ENCODE measurements at regions not wholly inside any gene's neighbourhood (a gene's known extent, or its start where the extent isn't known, plus 50 kb on each side); places are given as distances from the start of the nearest gene placed in this dataset.
"Not testable (repeated sequence)": the region's sequence is repeated elsewhere in the genome, so short reads cannot be mapped to it uniquely, and the experiment has no call there.

DNA sequence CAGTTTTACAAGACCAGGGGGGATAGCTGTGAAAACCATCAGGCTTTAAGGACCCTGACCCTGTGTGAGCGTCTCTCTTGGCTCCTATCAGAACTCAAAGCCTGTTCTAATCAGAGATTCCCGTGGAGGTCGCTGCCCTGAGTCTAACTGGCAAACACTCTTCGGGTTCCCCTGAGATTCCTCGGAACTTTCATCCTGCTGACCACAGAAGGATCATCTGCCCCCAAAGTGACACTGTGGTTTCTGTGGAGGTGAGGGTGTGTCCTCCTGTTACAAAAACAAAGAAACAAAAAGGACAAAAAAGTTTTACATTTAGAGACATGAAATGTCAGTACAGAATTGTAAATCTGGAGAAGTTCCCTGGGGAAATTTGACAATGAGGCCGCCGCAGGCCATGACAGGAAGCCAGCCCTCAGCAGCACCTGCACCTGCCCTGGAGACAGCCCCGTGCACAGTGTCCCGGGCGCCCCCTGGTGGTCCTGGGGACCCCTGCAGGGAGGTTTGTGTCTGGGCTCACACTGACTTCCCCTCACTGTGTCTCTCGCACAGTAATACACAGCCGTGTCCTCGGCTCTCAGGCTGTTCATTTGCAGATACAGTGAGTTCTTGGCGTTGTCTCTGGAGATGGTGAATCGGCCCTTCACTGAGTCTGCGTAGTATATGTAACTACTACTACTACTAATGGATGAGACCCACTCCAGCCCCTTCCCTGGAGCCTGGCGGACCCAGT is 708.3 kb downstream of the TMEM121 start:
- DNase-seq (ENCODE audit: low read depth in 2 of 2) = not testable (repeated sequence)

DNA sequence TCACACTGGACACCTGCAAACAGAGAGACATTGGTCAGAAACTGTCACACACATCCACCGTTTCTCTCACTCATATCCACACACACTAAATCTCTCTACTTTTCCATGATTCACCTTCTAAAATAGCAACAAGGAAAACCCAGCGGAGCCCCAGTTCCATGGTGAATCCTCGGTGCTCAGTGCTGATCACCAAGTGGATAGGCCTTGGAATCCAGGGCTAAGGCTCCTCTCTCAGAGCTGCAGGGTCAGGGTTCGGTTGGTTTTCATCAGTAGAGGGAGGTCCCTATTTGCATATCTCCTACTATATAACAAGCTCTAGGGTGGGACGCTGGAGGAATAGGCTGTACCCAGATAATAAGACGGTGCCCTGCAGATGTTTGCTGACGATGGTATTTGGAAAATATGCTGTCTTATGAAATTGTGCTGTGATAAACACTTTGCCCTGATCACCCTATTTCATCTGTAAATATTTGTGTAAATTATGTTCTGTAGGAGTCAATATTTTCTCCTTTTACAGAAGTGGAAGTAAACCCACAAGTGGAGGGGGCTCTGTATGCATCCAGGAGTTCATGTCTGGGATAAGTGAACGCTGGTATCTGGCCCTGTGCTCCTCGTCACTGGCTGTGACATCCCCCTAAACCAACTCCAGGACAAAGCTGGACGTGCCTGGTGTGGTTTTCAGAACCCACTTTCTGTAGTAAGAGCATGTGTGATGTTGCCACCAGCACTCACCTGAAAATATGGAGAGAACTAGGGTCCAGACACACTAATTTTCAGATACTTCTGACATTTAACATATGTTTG is 709.2 kb downstream of the TMEM121 start:
- DNase-seq (ENCODE audit: low read depth in 2 of 2) = no peak

GRCh38 chr14:106248321-106249192 is 722.2 kb downstream of the TMEM121 start:
- no peak for DNase-seq (ENCODE audit: low read depth in 2 of 2)

GRCh38 chr14:106253995-106254394 is 727.6 kb downstream of the TMEM121 start:
- DNase-seq (ENCODE audit: low read depth in 2 of 2) = not testable (repeated sequence)

- peak; percentile 72 to 75 for DNase-seq (ENCODE audit: low read depth in 2 of 2)
These were observed 731.2 kb downstream of the TMEM121 start for GRCh38 chr14:106257569-106257994.

GRCh38 chr14:106268013-106268727 is 741.8 kb downstream of the TMEM121 start:
- peak; percentile 66 to 88 for DNase-seq (ENCODE audit: low read depth in 2 of 2)

DNA sequence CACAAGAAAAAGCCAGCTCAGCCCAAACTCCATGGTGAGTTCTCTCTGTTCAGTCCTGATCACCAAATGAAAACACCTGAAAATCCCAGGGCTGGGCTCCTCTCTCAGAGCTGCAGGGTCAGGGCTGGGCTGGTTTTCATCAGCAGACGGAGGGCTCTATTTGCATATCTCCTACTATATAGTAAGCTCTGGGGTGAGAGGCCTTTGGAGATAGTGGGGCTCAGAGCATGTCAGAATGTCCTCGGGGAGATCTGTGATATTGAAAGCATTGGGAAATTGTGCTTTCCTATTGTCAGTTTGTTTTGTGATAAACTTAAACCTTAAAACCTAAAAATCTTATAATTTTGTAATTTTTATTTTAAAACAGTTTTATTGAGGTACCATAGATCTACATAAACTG is 742.6 kb downstream of the TMEM121 start:
- DNase-seq (ENCODE audit: low read depth in 2 of 2) = no peak

GRCh38 chr14:106269451-106270204 is 743.2 kb downstream of the TMEM121 start:
- no peak for DNase-seq (ENCODE audit: low read depth in 2 of 2)

- not testable (repeated sequence) for DNase-seq (ENCODE audit: low read depth in 2 of 2)
These were observed 744.2 kb downstream of the TMEM121 start for GRCh38 chr14:106270476-106271121.

DNA sequence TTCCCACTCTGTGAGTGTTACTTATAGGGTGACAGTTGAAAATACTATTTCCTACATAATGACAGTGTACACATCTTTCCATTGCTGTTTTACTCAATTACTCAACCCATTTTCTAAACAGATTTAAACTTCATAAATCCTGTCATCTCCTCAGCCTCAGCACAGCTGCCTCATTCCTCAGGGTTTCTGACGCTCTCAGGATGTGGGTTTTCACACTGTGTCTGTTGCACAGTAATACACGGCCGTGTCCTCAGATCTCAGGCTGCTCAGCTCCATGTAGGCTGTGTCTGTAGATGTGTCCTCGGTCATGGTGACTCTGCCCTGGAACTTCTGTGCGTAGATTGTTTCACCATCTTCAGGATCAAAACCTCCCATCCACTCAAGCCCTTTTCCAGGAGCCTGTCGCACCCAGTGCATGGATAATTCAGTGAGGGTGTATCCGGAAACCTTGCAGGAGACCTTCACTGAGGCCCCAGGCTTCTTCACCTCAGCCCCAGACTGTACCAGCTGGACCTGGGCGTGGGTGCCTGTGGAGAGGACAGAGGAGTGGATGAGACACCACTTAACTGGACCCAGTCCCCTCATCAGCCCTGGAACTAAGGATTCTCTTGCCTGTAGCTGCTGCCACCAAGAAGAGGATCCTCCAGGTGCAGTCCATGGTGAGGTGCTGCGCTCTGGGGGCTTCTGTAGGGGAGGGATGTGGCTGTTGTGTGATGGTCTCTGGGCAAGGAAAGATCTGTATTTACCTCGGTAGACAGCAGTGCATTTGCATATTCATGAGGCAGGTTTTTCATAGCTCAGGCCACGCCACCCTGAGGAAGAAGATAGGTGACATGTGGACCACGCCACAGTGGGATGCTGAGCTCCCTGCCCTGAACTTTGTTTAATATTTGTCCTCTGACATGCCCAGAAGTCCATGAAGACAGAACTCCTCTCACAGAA is 750.2 kb downstream of the TMEM121 start:
- DNase-seq (ENCODE audit: low read depth in 2 of 2) = no peak

- peak; percentile 15 to 32 for DNase-seq (ENCODE audit: low read depth in 2 of 2)
These were observed 751.1 kb downstream of the TMEM121 start for GRCh38 chr14:106277503-106277902.

GRCh38 chr14:106280876-106281275 is 754.5 kb downstream of the TMEM121 start:
- no peak for DNase-seq (ENCODE audit: low read depth in 2 of 2)

DNA sequence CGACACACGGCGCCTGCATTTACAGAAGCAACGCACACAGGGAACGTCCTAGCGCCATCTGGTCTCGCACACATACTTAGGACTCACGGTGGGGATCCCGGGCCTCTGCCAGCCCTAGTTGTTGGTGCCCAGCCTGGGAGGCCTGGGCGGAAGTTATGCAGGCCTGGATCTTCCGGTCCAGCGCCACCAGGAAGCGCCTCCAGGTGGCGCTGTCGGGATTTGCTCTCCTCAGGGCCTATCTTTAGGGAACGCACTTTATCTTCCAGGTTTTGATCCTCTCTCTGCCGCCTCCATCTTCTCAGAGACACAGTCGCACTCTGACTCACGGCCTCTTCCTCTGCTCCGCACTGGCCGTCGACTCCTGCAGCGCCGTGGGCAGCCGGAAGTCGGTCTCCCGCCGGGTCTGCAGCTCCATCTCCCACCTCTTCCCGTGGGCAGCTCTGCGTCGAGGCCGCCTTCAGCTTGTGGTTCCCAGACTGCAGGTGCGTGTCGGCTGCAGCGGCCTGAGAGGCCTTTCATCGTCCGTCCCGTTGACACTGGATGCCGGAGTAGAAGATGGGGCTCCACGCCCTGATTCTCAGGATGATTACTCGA is 760.4 kb downstream of the TMEM121 start:
- no peak for DNase-seq (ENCODE audit: low read depth in 2 of 2)

DNA sequence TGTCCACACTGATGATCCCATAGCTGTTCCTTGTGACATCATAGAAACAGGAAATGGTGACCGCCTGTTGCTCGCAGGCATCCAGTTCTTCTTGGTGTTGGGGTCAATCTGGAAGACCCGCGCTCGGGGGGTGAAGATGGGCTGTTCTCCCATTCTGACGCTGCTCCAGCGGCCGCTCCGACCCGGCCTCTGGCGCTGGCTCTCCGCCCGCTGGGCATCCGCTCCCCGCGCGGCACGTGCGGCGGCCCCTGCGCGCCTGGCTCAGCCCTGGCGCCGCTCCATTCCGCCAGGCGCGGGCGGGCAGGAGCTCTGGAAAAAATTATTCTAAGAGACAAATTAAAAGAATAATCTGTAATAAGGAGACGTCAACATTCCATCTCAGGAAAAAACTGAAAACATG is 761.1 kb downstream of the TMEM121 start:
- DNase-seq (ENCODE audit: low read depth in 2 of 2) = no peak

DNA sequence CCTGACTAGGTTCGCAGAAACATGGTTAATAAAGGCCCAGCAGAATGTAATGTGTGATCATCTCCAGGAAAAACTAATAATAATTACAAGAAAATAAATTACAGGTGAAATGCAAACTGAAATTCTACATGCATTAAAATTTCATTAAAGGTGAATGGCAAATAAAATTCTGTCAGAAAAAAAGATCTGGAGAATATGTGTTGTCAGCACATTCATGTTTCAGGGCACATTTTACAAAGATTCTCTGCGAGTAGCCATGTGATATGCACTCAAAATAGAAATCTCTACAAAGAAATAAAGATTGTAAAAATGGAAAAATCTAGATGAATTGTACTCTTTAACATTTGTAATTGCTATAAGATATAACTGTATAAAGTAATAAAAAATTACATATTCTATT is 765.2 kb downstream of the TMEM121 start:
- no peak for DNase-seq (ENCODE audit: low read depth in 2 of 2)

- DNase-seq (ENCODE audit: low read depth in 2 of 2) = no peak
These were observed 767.9 kb downstream of the TMEM121 start for GRCh38 chr14:106294324-106294723.

DNA sequence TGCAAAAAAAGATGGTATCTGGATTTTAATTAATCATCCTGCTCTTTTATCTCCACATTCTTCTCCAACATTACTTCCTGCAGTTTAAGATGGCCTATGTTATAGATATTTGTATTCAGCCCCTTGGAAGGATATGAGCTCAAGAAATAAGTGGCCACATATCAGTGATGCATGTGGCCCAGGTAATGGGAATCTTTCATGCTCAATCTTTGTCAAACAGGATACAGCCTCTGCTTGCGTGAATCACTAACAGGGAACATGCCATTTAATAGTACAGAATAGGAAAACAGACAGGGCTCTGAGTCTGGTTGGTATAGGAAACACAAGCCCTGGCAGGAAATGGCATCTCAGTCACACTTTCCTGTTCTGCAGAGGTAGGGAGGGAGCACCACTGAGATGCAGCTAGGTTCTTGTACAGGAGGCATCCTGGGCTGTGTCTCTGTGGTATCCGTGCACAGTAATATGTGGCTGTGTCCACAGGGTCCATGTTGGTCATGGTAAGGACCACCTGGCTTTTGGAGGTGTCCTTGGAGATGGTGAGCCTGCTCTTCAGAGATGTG is 774.6 kb downstream of the TMEM121 start:
- DNase-seq (ENCODE audit: low read depth in 2 of 2) = not testable (repeated sequence)

GRCh38 chr14:106301609-106302008 is 775.2 kb downstream of the TMEM121 start:
- DNase-seq (ENCODE audit: low read depth in 2 of 2) = not testable (repeated sequence)
